Breast epithelium (tissue), 3 donors: ENCODE measurements at regions not wholly inside any gene's neighbourhood (a gene's known extent, or its start where the extent isn't known, plus 50 kb on each side); places are given as distances from the start of the nearest gene placed in this dataset.
"Not testable (repeated sequence)": the region's sequence is repeated elsewhere in the genome, so short reads cannot be mapped to it uniquely, and the experiment has no call there.

Experiments
- CTCF ChIP-seq, 3 donors: fragments of 450-650 bp; IDR thresholded peaks; one replicate each; pipeline ENCODE4 v1.5.1; 2016 to 2017; ENCODE audit warnings: antibody characterized with exemption in 3 of 3, mild to moderate bottlenecking in 3 of 3, moderate library complexity in 3 of 3
- POLR2A ChIP-seq: fragments of 450-650 bp; IDR thresholded peaks from one replicate; pipeline ENCODE4 v1.6.1; 2016; ENCODE audit warnings: antibody characterized with exemption, mild to moderate bottlenecking, moderate library complexity
- POLR2AphosphoS5 ChIP-seq, 3 donors: sonication (generic); formaldehyde crosslinking; IDR thresholded peaks; one replicate each; pipeline ENCODE4 v1.6.1; 2017; ENCODE audit warnings: antibody characterized with exemption in 3 of 3

DNA sequence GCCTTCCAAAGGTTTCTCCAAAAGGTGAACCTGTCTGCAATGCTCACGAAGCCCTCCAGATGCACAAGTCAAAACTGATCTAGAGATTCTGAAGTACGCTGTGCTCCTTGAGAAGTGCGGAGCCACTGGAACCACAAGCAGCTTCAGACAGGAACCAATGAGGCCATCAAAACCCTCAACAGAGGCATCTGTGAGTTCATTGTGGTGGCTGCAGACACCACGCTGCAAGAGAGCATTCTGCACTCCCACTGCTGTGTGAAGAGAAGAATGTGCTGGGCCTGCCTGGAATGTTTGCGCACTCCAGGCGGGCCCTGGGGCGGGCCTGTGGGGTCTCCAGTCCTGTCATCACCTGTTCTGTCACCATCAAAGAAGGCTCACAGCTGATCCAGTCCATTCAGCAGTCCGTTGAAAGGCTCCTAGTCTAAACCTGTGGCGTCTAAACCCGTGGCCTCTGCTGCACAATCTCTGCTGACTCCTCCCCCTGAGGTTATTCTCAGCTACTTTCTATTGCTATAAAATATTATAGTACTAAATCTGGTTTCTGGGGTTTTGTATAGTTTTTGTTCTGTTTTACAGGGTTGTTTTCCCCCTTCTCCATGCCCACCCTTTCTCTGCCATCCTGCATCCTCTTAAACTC, 111.6 kb downstream of the PPIAL4A start:
- TF ChIP-seq CTCF (IDR thresholded peaks at IDR 0.05); POLR2AphosphoS5 (IDR thresholded peaks at IDR 0.05); POLR2A: not testable (repeated sequence)
